ENCODE measurements at regions not wholly inside any gene's neighbourhood (a gene's known extent, or its start where the extent isn't known, plus 50 kb on each side); places are given as distances from the start of the nearest gene placed in this dataset.

DNA sequence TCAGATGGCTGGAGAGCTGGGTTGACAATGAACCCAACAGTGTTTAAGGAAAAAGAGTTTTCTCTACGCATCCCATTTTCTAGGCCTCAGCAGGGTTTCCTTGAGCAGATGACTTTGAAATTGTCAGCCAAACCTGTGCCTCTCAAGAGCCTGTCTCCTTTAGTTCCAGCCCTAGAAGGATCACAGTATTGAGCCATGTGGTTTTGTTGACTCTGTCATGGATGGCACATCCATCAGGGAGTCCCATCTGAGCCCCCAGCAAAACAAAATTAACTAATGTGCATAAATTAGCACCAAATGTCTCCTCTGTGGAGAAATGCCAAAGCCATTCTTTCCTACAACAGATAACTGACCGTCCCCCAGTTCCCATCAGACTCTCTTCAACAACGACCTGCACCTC lies 103.8 kb upstream of the BLID start:
- peak overlapping the region in 3 of 21 experiments; percentile 4 to 54 (median 5) for H3K27ac ChIP-seq

DNA sequence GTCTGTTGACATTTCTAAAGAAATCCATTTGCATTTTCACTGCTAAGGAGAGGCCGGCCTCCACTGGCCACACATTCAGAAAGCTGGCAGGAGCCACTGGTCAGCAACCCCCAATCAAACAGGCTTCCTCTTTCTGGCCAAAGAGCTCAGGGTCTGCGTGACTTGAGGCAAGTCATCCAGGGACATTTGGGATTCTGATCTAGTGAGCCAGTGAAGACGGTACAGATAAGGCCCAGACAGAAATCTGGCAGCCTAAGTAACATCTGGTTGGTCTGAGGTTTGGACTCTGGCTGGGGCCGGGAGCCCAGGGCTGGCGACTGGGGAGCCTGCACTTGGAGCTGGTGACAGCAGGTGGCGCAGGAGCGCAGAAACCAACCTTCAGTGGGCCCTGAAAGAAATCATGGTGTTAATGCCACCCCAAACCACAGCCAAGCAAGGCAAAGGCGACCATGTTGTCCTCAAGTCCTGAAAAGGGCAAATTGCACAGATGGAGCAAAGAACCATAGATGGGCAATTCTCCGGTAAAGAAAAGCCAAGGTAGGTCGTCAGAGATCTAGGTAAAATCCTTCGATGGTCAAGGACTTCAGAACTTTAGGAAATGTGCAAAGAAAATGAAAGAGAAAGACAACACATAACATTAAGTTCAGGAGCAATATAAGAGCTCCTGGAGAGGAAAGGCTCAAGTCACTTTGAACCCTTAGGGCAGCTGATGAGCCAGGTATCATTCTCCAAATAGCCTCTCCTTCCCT lies 99.4 kb upstream of the BLID start:
- H3K4me3 ChIP-seq: no peak overlapping the region
- H3K27ac ChIP-seq: peak overlapping the region in 1 of 21 experiments; percentile 46

More for the DNA sequence above, 103.8 kb upstream of the BLID start:
- no peak overlapping the region for H3K4me3 ChIP-seq

DNA sequence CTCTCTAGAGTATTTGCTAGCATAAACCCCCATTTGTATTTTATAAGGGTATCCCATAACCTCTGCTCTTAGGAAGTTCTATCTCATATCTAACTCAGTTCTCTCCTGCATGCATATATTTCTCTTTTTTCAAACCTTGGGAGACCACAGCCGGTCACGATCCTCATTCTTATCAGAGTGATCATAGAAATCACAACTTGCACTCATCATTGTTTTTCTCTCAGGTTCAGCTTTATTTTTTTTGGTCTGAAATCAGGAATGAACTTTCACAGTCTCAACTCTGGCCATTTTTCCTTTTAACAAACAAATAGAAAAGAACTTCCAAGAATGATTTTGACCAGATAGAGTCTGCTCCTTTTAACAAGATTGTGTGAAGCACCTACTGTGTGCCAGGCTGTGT lies 98.6 kb upstream of the BLID start:
- Histone ChIP-seq H3K27ac (no peak overlapping the region), H3K4me3 (no peak overlapping the region)

DNA sequence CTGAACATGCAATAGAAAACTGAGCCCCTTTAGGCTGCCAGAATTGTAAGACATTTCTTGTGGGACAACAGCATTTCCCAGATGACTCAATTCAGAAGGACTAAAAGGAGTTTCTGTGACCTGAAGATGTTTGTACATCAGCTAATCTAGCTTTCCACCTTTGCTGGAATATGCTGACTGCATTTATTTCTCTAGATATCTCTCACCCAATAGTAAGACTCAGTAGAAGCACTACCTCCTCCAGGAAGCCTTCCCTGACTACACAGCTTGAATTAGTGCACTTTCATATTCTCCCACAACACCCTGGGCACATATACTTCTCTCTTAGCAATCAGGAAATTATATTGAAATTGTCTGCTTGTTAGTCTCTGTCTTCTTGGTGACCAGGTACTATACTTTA lies 98.1 kb upstream of the BLID start:
- no peak overlapping the region for H3K27ac ChIP-seq
- no peak overlapping the region for H3K4me3 ChIP-seq

DNA sequence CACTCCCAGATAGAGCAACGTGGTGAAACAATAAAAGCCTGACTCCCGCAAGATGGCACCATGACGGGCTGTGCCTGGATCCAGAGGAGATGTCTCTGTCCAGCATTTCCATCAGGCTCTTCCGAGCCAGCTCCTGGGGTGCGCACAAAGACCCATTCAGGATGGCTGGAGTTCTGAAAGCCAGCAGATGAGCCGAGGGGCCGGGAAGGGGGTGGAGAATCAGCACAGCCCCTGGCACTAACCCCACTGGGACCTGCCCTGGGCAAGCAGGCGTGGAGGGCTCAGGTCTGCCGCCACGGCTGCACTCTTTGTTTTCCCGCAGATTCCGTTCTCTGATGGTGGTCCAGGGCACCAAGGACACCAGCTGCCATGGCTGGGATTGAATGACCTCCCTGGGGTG lies 97.2 kb upstream of the BLID start:
- Histone ChIP-seq H3K4me3 (no peak overlapping the region), H3K27ac (no peak overlapping the region)

DNA sequence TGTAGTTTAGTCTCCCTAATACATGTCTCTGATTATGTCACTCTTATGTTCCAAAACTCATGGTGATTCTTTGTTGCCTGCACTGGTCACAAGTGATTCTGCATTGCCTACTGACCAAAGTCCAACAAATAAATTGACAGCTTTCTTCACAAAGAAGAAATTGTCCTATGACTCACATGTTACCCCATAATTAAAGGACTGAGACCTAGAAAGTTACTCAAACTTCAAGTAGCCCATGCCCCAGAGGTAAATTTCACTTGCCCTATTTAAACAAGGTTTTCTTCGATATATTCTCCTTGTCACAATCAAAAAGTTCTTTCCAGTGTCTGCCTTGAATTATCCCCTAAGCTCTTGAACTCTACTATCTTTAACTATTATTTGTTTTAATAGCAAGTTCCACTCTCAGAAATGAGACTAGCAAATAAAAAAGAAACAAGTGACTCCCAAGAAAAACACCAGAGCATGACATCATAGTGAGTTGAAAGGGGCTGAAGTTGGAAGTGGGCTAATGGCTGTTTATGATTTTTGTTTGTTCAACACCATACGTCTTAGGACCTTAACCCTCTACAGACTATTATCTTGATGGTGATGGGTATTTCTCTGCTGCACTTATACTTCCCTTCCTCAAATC lies 94.5 kb upstream of the BLID start:
- no peak overlapping the region for H3K27ac ChIP-seq
- H3K4me3 ChIP-seq: no peak overlapping the region

DNA sequence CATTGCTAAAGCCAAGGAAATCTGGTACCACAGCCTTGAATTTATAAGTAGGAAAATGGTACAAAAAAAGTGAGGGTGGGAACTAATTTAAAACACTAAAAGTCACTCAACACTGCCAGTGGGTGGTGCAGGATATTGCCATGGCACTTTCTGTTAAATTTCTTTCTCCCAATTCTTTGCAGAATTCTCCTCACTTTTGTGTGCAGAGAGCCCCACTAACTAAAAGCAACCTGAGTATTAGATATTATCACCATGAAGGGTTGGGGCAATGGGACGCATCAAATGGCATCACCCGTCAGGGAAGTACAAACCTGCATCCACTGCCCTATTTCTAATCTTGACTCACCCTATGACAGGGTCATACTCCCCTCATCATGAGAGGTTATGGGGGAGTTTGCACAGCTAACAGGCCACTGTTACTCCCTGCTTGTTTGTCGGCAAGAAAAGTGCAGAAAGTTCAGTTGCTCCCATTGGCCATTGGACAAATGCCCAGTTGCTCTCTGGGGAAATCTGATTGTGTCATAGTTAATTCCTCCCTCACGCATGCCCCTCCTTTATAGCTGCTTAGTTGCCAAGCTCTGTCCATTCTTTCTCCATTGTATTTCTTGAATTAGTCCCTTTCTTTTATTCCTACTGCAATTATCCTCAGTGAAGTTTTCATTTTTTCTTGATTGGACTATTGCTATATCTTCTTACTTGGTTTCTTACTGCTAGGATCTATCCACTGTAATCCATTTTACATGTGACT lies 93.8 kb upstream of the BLID start:
- Histone ChIP-seq H3K4me3 (no peak overlapping the region), H3K27ac (no peak overlapping the region)

DNA sequence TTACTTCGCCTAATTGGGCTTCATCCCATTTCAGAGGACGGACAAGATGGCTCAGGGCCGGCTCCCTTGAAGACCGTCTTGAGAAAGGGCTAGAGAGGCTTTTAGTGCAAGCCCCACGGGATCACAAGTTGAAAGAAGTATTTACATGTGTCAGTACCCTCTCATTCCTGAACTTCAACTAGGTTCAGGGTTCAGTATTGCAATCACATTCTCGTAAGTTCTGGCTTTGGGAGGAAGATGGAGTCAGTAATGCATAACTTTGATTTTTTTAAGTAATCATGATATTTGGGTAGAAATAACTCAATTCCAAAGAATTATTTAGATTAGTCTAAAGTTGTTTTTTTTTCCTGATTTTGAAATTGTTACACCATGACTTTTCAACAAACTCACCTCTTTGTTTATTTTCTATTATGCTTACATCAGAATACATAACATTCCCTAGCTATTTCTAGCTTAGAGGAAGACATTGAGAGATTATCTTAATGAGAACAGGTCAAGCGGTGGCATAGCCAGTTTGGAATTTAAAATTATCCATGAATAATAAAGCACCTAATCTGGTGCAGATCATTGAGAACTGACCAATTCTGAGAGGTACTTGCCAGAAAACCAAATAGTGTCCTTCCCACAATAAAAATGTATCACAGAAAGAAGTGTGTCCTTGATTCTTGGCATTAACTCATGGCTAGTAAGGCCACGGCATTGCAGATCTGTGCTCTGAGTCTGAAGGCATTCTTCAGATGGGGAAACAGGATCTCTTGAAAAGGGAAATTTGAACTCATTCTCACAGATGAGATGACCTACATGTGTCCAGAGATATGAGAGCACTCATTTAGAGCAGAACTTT lies 92.1 kb upstream of the BLID start:
- H3K27ac ChIP-seq: peak overlapping the region in 7 of 21 experiments; percentile 2 to 46 (median 19)

DNA sequence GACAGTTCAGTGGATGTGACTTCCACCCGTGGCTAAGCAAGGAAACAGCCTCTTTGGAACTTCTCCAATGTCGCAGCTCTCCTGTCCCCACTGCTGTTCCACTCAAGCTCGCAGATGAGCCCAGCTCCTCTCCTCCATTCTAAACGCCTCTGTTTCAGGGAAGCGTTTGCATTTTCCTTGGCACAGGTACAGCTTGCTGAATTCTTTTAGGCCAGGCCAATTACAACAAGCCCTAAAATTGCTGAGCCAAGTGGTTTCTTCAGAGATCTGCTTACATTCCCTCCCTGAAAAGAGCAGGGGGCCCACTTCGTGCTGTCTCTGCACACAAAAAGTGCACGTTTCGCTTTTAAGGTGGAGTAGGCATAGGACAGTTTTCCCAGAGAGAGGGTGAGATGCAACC lies 91.5 kb upstream of the BLID start:
- H3K27ac ChIP-seq: peak overlapping the region in 5 of 21 experiments; percentile 2 to 71 (median 55)
- H3K4me3 ChIP-seq: no peak overlapping the region

More for the DNA sequence above, 92.1 kb upstream of the BLID start:
- no peak overlapping the region for H3K4me3 ChIP-seq

DNA sequence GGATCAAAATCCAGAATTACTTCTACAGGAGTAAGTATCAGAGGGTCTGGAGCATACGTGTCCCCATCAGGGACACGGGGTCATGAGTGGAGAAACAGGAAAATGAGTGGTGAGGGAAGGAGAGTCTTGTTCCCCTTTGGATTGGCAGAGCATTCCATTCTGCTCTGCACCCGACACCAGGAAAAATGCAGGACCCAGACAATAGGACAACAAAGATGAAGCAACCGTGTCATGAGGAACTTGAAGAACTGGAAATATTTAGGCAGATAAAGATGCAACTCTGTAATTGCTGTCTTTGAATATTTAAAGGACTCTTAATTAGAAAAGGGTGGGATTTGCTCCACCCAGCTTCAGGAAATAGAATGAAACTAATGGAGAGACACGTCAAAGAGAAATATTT lies 89.0 kb upstream of the BLID start:
- H3K27ac ChIP-seq: peak overlapping the region in 9 of 21 experiments; percentile 20 to 71 (median 38)
- H3K4me3 ChIP-seq: no peak overlapping the region

DNA sequence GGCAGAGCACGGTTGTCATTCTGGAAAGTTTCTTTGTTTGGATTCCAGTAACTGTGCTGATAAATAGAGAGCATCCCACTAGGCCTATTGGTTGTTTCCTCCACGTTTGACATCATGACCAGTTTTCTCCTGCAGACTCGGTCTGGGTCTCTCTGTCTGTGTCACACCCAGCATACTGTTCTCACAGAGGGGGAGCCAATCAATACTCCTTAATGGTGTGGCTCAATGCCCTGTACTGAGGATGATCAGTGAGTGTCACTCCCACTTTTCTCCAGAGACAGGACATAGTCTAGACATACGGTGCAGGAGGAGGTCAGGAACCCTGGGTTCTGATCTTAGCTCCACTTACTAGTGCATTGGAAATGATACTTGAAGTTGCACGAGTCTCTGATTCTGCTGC lies 88.2 kb upstream of the BLID start:
- peak overlapping the region in 8 of 21 experiments; percentile 10 to 71 (median 36) for H3K27ac ChIP-seq

DNA sequence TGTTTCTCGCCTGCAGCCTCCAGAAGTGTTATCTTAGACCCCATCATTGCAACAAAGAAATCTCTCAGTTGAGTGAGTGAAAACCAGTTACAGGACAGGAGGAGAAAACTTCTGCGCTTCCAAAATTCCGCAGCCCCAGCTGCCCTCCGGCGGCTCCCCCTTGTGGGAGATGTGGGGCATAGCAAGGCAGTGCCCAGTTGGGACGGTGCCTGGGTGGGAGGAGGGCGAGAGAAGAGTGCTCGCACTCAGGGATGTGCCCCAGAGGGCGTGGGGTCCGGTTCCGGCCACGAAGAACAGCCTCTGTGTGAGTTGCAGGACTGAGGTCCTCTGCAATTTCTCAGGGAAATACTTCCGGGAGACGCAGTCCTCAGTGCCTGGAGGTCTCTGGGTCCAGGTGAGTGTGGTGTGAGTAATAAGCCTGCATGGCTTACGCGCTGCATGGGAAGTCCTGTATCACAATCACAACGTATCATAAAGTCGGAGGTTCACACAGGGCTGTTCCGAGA lies 87.0 kb upstream of the BLID start:
- Histone ChIP-seq H3K4me3 (peak overlapping the region in 4 of 7 experiments; percentile 9 to 34 (median 12)), H3K27ac (peak overlapping the region in 11 of 21 experiments; percentile 18 to 71 (median 46))

More for the DNA sequence above, 88.2 kb upstream of the BLID start:
- no peak overlapping the region for H3K4me3 ChIP-seq

DNA sequence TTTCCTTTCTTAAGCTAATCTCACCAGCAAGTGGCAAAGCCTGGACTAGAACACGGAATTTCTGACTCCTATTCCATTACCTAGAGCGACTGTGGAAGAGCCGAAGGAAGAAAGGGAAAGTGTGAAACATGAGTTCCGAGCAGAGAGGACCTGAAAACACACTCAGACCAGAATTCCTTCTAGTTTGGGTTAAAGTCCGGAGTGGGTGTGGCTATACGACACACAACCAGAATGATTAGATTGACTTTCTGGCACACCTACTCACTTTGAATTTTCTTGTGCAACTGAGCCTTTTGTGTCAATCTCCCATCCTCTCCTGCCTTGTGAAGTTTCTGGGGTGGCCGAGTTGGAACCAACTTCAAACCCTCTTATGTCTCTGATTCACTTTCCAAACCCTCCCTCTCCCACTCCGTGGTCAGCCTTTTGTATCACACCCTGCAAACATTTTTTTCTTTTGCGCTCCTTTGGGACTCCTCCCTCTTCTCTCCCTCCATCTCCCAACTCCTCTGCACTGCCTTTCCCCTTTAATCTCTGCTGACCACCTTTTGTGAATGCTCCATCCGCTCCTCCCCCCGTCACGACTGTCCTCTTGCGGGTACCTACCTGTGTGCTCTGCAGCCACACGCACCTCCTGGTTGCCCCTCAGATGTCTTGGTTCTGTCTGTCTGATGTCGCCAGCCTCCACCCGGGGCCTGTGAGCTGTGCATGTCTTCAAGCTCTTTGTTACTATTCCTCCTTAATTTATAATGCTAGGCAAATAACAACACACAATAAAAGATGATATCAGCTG lies 86.3 kb upstream of the BLID start:
- H3K4me3 ChIP-seq: peak overlapping the region in 5 of 7 experiments; percentile 8 to 34 (median 10)

DNA sequence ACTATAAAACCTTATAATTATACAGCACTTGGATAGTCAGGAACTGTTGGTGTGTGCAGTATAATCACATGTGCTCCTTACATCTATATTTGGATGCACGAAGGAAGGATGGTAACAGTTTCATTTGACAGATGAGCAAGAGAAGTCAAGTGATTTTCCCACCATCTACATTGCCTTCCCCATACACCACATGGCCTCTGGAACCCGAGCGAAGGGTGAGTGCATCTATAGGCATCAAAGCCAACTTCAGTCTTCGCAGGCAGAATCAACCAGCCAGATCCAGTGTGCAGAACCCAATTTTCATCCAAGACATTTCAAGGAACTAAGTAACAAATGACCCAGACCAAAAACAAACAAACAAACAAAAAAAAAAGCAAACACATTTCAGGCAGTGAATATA lies 85.1 kb upstream of the BLID start:
- H3K27ac ChIP-seq: no peak overlapping the region
- no peak overlapping the region for H3K4me3 ChIP-seq

More for the DNA sequence above, 86.3 kb upstream of the BLID start:
- peak overlapping the region in 10 of 21 experiments; percentile 7 to 71 (median 42) for H3K27ac ChIP-seq

DNA sequence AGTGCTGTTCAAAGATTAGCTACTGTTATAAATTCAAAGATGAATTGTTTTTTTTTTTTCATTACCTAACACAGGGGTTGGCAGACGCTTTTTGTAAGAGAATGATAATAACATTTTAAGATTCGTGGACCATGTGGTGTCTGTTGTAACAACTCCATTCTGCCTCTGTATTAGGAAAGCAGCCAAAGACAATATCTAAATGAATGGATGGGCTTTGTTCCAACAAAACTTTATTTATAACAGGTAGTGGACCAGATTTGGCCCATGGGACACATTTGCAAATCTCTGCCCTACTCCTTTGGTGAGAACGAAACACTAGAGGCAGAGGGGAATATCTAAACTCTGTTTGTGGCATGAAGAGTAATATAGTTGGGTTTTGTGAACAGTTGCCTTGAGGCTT lies 83.6 kb upstream of the BLID start:
- no peak overlapping the region for H3K27ac ChIP-seq
- H3K4me3 ChIP-seq: no peak overlapping the region

DNA sequence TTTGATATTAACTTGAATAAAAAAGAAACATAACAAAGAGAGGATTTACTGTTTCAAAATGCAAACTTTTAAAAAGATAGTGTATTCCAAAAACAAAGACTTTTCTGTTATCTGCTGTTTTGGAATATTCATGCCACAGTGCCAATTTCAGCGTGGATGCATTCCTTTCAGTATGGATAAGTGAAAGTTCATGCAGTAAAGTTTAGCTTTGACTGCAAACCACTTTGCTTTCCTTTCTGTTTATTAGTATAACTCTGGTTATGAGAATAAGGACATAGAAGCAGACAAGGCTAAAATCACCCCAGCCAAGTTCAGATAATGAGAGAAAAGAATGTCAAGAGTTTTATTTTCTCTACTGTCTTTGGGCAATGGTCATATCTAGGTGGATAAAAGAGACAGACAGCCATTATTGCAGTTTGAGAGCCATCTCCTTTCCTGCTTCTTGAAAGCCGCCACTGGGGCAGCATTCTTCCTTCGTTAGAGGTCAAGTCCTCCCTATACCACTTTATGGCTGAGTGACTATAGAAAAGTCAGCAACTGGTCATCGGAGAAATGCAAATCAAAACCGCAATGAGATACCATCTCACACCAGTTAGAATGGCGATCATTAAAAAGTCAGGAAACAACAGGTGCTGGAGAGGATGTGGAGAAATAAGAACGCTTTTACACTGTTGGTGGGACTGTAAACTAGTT lies 82.4 kb upstream of the BLID start:
- Histone ChIP-seq H3K4me3 (no peak overlapping the region), H3K27ac (peak overlapping the region in 1 of 21 experiments; percentile 4)

DNA sequence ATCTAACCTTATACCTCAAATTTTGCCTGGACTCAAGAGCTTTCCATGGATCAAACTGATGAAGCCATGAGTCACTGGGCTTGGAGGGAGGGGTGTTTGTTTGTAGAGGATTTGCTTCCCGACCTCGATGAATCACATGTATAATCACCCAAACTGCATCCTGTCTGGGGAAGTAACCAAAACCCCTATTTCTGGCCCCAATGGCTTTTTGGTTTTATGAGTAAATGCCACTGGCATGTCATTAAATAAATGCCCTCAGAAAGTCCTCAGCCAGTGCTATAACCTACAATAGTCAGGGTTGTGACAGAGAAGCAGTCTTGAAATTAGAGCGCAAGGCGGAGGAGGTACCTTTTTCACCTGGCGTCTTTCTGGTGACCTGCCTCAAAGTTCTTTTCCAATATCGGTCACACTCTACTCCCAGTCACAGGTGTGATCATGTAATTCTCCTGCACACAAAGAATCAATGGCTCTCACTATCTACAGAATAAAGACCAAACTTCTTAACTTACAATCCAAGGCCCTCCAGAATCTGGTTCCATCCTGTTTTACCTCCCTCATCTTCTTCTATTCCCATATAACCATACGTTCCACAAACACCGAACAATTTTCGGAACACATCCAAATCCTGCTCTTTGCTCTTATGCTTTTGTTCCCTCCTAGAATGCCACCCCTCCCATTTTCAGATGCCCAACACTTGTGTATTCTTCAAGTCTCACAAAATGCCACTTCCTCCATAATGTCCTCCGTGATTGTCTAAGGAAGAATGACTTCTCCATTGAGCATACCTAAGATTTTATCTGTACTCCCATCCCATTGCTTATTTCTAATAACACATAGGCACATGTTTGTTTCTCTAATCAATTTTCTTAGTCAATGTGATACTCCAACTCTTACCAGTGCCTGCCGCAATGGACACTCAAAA lies 81.3 kb upstream of the BLID start:
- Histone ChIP-seq H3K4me3 (no peak overlapping the region), H3K27ac (peak overlapping the region in 4 of 21 experiments; percentile 4 to 47 (median 28))

Measured in skin epidermis (tissue), 12 donors.